GM19463 (cell line): ENCODE measurements at regions not wholly inside any gene's neighbourhood (a gene's known extent, or its start where the extent isn't known, plus 50 kb on each side); places are given as distances from the start of the nearest gene placed in this dataset.

Source experiments
- ATAC-seq: cut with Tn5 transposase; IDR thresholded peaks from one replicate; pipeline ENCODE4 v1.9.1; 2021; ENCODE audit warnings: mild to moderate bottlenecking, moderate library complexity; ENCODE audit not compliant: unreplicated experiment

DNA sequence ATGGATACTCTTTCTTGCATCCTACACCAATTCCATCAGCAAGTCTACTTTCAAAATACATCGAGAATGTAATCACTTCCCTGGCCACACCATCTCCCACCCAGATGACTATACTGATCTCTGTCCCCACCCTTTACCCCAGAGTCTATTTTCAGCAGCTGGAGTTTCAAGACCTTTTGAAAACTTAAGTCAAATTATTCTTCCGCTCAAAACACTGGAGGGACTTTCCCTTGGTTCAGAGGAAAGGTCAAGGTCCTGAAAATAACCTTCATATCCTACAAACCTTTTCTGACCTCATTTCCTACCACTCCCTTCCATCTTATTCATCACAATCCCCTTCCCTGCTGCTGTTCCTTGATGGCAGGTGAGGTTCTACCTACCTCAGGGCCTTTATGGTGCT lies 58.8 kb upstream of the LYPD6 start:
- peak; percentile 94 for ATAC-seq

DNA sequence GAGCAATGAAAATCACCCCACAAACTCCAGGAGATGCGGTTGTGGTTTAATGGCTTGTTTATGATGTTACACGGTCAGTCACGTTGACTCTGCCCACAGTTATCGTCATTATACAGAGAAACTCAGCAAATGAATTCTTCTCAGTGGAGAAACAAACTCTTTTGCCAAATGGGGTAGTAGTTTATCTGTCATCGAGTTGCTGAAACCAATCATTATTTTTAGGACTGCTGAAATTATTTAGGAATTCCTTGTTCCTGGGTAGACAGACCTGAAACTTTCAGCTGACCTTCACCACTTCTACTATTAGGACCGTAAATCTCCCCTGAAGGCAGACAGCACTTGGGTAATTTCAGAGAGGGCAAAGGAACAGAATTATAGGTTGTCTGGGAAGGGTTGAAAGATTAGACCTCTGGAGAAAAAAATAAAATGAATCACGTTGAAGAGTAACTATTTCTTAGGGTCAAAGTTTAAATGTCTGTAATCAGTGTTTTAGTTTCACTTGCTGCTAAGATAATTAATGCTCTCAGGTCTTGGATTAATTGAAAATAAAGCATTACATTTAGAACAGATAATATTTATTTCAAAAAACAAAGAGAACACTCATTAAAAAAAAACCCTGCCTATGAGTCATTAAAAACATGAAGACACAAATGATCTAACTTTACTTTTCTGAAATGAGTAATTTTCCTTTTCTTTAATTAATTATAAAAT lies 52.1 kb upstream of the LYPD6 start:
- ATAC-seq = no peak

DNA sequence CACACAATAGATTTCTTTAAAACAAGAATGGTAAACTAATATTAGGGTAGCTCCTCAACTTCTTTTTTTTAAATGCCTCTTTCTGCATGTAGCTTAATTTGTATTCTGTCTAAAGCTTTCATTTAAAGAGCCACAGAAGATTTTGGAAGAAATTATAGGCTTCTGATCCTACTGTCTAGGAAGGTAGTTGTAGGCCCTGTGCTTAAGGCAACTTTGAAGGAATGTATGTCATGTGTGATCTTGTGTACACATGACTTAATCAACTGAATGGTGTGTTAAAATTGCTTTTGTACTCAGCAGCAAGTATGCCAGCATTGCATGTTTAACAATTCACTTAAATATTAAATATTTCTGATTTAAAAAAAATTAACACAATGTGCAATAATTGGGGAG lies 51.5 kb upstream of the LYPD6 start:
- no peak for ATAC-seq
